ENCODE measurements at regions not wholly inside any gene's neighbourhood (a gene's known extent, or its start where the extent isn't known, plus 50 kb on each side); places are given as distances from the start of the nearest gene placed in this dataset.

DNA sequence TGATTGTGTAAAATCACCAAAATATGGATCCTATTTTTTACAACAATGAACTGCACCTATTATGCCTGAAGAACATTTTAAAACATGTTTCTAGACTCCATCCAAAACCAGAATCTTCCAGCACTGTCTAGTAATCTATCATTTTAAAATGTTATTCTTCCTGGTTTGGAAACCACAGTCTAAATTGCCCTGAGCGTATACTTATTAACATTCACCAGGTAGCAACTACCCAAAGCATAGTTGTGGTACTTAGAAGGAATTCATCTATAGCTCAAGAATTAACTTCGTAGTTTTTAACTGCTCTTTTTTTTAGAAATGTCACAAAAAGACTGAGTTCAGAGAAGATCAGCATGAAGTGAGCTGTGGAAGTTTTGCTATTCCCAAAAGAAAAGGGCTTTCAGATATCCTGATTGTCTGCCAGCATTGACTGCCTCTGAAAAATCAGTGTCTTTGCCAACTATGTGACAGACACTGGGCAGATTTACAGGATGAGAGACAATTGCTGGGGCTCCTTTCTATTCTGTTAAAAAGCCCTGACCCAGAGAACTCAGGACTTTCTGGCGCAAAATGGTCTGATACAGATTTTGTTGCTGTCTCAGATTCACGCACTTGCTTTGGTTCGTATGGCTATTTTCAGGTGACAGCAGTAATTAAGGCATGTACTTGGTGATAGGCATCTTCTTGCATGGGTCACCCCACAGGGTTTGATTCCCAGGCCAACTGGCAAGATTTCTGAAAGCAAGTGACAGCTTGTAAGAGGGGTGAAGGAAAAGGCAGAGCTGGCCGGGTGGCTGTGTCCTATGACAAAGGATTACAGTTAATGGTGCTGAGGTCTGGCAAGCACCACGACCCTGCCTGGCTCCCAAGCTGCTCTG, 152.5 kb upstream of the RAI14 start (continued):
- TF ChIP-seq ETS1 (conservative IDR thresholded peaks at IDR 0.05; ENCODE audit: control insufficient read depth, low read depth, low read length) (no peak), NR3C1 (CRISPR knock-in tag; IDR thresholded peaks at IDR 0.05) (no peak), ILF3 (IDR thresholded peaks at IDR 0.05; ENCODE audit: borderline replicate concordance) (no peak), BRD9 (IDR thresholded peaks at IDR 0.05; ENCODE audit: low read depth, partially characterized antibody) (no peak), KLF10 (CRISPR knock-in tag; IDR thresholded peaks at IDR 0.05) (no peak)

GRCh38 chr5:34504967-34505366, 151.2 kb upstream of the RAI14 start:
- Histone ChIP-seq H3K4me2 (ENCODE audit: insufficient read depth, low read length) (no peak overlapping the region), H3K27me3 (ENCODE audit: control insufficient read depth in 2 of 2, insufficient read depth in 2 of 2, low read length in 2 of 2) (peaks cover 20 to 30% of the 10 kb centered on the region in 2 experiments; a peak in 4 of 5 replicates), H3K4me3 (no peak overlapping the region), H3K4me1 (replicated peaks in 1 of 2; ENCODE audit: control insufficient read depth in 2 of 2, insufficient read depth in 2 of 2, low read length in 2 of 2) (no peaks in the 10 kb centered on the region), H3K36me3 (ENCODE audit: control insufficient read depth, insufficient read depth, low read length) (no peaks in the 10 kb centered on the region), H3K27ac (ENCODE audit: extremely low read depth, low read depth, low read length) (no peak overlapping the region), H3K79me2 (ENCODE audit: control insufficient read depth, insufficient read depth, low read length) (no peaks in the 10 kb centered on the region), H3K9ac (ENCODE audit: insufficient read depth in 1 of 2, low read depth in 2 of 2, low read length in 2 of 2) (no peak overlapping the region), H4K20me1 (replicated peaks; ENCODE audit: control insufficient read depth, insufficient read depth, low read length) (no peaks in the 10 kb centered on the region), H3K9me1 (ENCODE audit: control insufficient read depth, insufficient read depth, low read length) (no peaks in the 10 kb centered on the region), H2AFZ (ENCODE audit: low read depth, low read length) (no peak overlapping the region), H3K9me3 (replicated peaks; ENCODE audit: control insufficient read depth, insufficient read depth, low read depth, low read length) (no peaks in the 10 kb centered on the region)
- no peak for FAIRE-seq
- in situ Hi-C loops (cut with MboI) = no loop called here
- TF ChIP-seq ZNF584 (CRISPR knock-in tag; IDR thresholded peaks at IDR 0.05; ENCODE audit: low read depth) = peak; percentile 96
- no peak for TF ChIP-seq RCOR1 (IDR thresholded peaks at IDR 0.05; ENCODE audit: borderline replicate concordance in 1 of 2, low read depth in 2 of 2, low read length in 2 of 2)
- no peak for TF ChIP-seq POLR2A (conservative IDR thresholded peaks at IDR 0.05)
- no peak for TF ChIP-seq ATF7 (IDR thresholded peaks at IDR 0.05)
- intact Hi-C loops (cut with micrococcal nuclease) = no loop called here
- ATAC-seq = no peak
- BruUV-seq (replicated peaks) = no TSS peak
- DNase-seq (ENCODE audit: extremely low read depth in 1 of 4, low spot score in 3 of 4) = no peak
- POLR2A ChIA-PET = interaction anchor here (1.2 kb wide), 1 partner anchor 81 kb away, joined by 3 read pairs; no protein-coding TSS in a partner anchor
- CTCF ChIA-PET (ENCODE audit: low intra/inter-chr PET ratio) = no interaction called here

Data from K562 (cell line).